Transverse colon (tissue), 4 donors: ENCODE measurements at regions not wholly inside any gene's neighbourhood (a gene's known extent, or its start where the extent isn't known, plus 50 kb on each side); places are given as distances from the start of the nearest gene placed in this dataset.

Source experiments
- DNase-seq: peaks from one replicate; pipeline ENCODE4 v3.0.0-alpha.2; 2019
- H3K27ac ChIP-seq, 4 donors: fragments of 200-600 bp; sonication (generic); 2 replicates each; pipeline ENCODE4 v1.5.1; 2016 to 2018; ENCODE audit warnings: inconsistent platforms in 4 of 4
- H3K27me3 ChIP-seq: fragments of 200-600 bp; sonication (generic); 2 replicates; pipeline ENCODE4 v1.5.1; 2017; ENCODE audit warnings: inconsistent platforms
- H3K36me3 ChIP-seq, 4 donors: fragments of 200-600 bp; sonication (generic); 2 replicates each; pipeline ENCODE4 v1.5.1; 2017 to 2019; ENCODE audit warnings: inconsistent platforms in 4 of 4
- H3K4me1 ChIP-seq, 4 donors: fragments of 200-600 bp; sonication (generic); 2 replicates each; pipeline ENCODE4 v1.5.1; 2017 to 2020; ENCODE audit warnings: inconsistent platforms in 4 of 4
- H3K4me3 ChIP-seq, 4 donors: fragments of 200-600 bp; sonication (generic); 1 replicate in 1 of 4; 2 replicates in 3 of 4; pipeline versions ENCODE4 v1.5.1 to v1.6.1; 2017 to 2019; ENCODE audit warnings: inconsistent platforms in 4 of 4
- H3K9me3 ChIP-seq, 2 donors: fragments of 200-600 bp; sonication (generic); 2 replicates each; pipeline ENCODE4 v1.5.1; 2017 to 2019; ENCODE audit warnings: inconsistent platforms in 2 of 2
- CTCF ChIP-seq, 5 experiments: fragments of 200-600 bp in 3 of 5; fragments of 450-650 bp in 2 of 5; sonication (generic) in 3 of 5; IDR thresholded peaks; 1 replicate in 2 of 5; 2 replicates in 3 of 5; pipeline ENCODE4 v1.5.1; 2016 to 2017; ENCODE audit warnings: antibody characterized with exemption in 5 of 5, inconsistent platforms in 3 of 5, mild to moderate bottlenecking in 2 of 5, moderate library complexity in 1 of 5
- EP300 ChIP-seq: sonication (generic); formaldehyde crosslinking; IDR thresholded peaks from one replicate; pipeline ENCODE4 v1.6.1; 2017; ENCODE audit warnings: antibody characterized with exemption, low read depth
- POLR2A ChIP-seq: fragments of 450-650 bp; IDR thresholded peaks from one replicate; pipeline ENCODE4 v1.6.1; 2016; ENCODE audit warnings: antibody characterized with exemption, mild to moderate bottlenecking, moderate library complexity
- POLR2AphosphoS5 ChIP-seq, 3 donors: sonication (generic); formaldehyde crosslinking; IDR thresholded peaks; one replicate each; pipeline ENCODE4 v1.6.1; 2016; ENCODE audit warnings: antibody characterized with exemption in 3 of 3
- WGBS, 2 donors: methylation state at CpG; one replicate each; pipeline ENCODE4 v1.1.5; 2018; ENCODE audit warnings: low coverage in 1 of 2; 5-methylcytosine and 5-hydroxymethylcytosine counted together
- in situ Hi-C, 4 donors: fragments of 200-750 bp; cut with MboI; loops; one replicate each; pipeline versions ENCODE4 v1.15.0 to v1.15.1; 2017; ENCODE audit warnings: low sequenced_read_pairs in 3 of 4, low pct_ligation_motif_present in 1 of 4, low pct_unique_long_range_greater_than_20kb in 1 of 4
- intact Hi-C: fragments of 100-400 bp; cut with DNase I; formaldehyde crosslinking; loops from one replicate; pipeline ENCODE4 v1.15.1; 2023; ENCODE audit warnings: low total_unique reads

GRCh38 chr2:136715146-136715545 is 50.2 kb upstream of the THSD7B start:
- intact Hi-C loops = no loop called here
- Histone ChIP-seq H3K9me3 (no peaks in the 10 kb centered on the region), H3K4me1 (no peaks in the 10 kb centered on the region), H3K4me3 (no peak overlapping the region), H3K27me3 (no peaks in the 10 kb centered on the region), H3K27ac (no peak overlapping the region), H3K36me3 (no peaks in the 10 kb centered on the region)
- in situ Hi-C loops = no loop called here
- WGBS, 2 donors = 82 to 83% methylated on average over 1 of the region's 1 CpG
- TF ChIP-seq EP300 = no peak
- TF ChIP-seq CTCF (IDR thresholded peaks at IDR 0.05) = no peak
- no peak for TF ChIP-seq POLR2A
- TF ChIP-seq POLR2AphosphoS5 (IDR thresholded peaks at IDR 0.05) = no peak
- DNase-seq = no peak

- H3K27ac ChIP-seq = no peak overlapping the region
- no peaks in the 10 kb centered on the region for H3K9me3 ChIP-seq
- no peak for DNase-seq
- in situ Hi-C loops (no loop called here), intact Hi-C loops (no loop called here)
- no peak overlapping the region for H3K4me3 ChIP-seq
- 47% methylated on average over 2 of the region's 2 CpGs; no CpG with 5 or more reads in 1 of the 2 donors for WGBS, 2 donors
- no peak for TF ChIP-seq CTCF (IDR thresholded peaks at IDR 0.05)
- no peak for TF ChIP-seq POLR2AphosphoS5 (IDR thresholded peaks at IDR 0.05)
- no peak for TF ChIP-seq POLR2A
- no peak for TF ChIP-seq EP300
- H3K36me3 ChIP-seq = no peaks in the 10 kb centered on the region
- no peaks in the 10 kb centered on the region for H3K4me1 ChIP-seq
- H3K27me3 ChIP-seq = no peaks in the 10 kb centered on the region
Measured at GRCh38 chr2:136714452-136714951, 50.8 kb upstream of the THSD7B start.

GRCh38 chr2:136713739-136714138 is 51.6 kb upstream of the THSD7B start:
- no peaks in the 10 kb centered on the region for H3K9me3 ChIP-seq
- 19 to 52% methylated on average over 2 of the region's 2 CpGs for WGBS, 2 donors
- H3K27ac ChIP-seq = no peak overlapping the region
- intact Hi-C loops = no loop called here
- in situ Hi-C loops = no loop called here
- no peaks in the 10 kb centered on the region for H3K27me3 ChIP-seq
- TF ChIP-seq CTCF (IDR thresholded peaks at IDR 0.05) (no peak), POLR2A (no peak), POLR2AphosphoS5 (IDR thresholded peaks at IDR 0.05) (no peak), EP300 (no peak)
- H3K36me3 ChIP-seq = no peaks in the 10 kb centered on the region
- no peak for DNase-seq
- H3K4me3 ChIP-seq = no peak overlapping the region
- H3K4me1 ChIP-seq = no peaks in the 10 kb centered on the region

GRCh38 chr2:136705336-136705735 is 60.0 kb upstream of the THSD7B start:
- no peak overlapping the region for H3K27ac ChIP-seq
- TF ChIP-seq EP300 (no peak), POLR2A (no peak), POLR2AphosphoS5 (IDR thresholded peaks at IDR 0.05) (no peak), CTCF (IDR thresholded peaks at IDR 0.05) (no peak)
- no peaks in the 10 kb centered on the region for H3K27me3 ChIP-seq
- no peak for DNase-seq
- no peaks in the 10 kb centered on the region for H3K4me1 ChIP-seq
- no peaks in the 10 kb centered on the region for H3K36me3 ChIP-seq
- H3K4me3 ChIP-seq = no peak overlapping the region
- intact Hi-C loops (no loop called here), in situ Hi-C loops (no loop called here)
- no peaks in the 10 kb centered on the region for H3K9me3 ChIP-seq
- WGBS, 2 donors = 57 to 73% methylated on average over 3 of the region's 3 CpGs
